ENCODE measurements at regions not wholly inside any gene's neighbourhood (a gene's known extent, or its start where the extent isn't known, plus 50 kb on each side); places are given as distances from the start of the nearest gene placed in this dataset.

GRCh38 chr4:75135068-75135825 lies 202.3 kb downstream of the PARM1 start:
- no peak for TF ChIP-seq CTCF (IDR thresholded peaks at IDR 0.05; ENCODE audit: extremely low read depth in 1 of 2, insufficient read depth in 1 of 2, low read depth in 1 of 2, low read length in 2 of 2)
- no peak for TF ChIP-seq POLR2A (IDR thresholded peaks at IDR 0.05; ENCODE audit: low read depth, low read length)
- TF ChIP-seq POLR2AphosphoS5 (IDR thresholded peaks at IDR 0.05; ENCODE audit: insufficient read depth, low read depth, low read length), result no peak
- no peak for TF ChIP-seq MAX (IDR thresholded peaks at IDR 0.05; ENCODE audit: insufficient read depth, insufficient read length)
- TF ChIP-seq EZH2 (IDR thresholded peaks at IDR 0.05; ENCODE audit: borderline replicate concordance, low read depth, low read length, severe bottlenecking), result no peak
- TF ChIP-seq GATA2 (IDR thresholded peaks at IDR 0.05; ENCODE audit: insufficient read depth, insufficient read length, low read depth, low read length), result no peak

Measured in endothelial cell of umbilical vein (primary cell).